ENCODE measurements at regions not wholly inside any gene's neighbourhood (a gene's known extent, or its start where the extent isn't known, plus 50 kb on each side); places are given as distances from the start of the nearest gene placed in this dataset.

DNA sequence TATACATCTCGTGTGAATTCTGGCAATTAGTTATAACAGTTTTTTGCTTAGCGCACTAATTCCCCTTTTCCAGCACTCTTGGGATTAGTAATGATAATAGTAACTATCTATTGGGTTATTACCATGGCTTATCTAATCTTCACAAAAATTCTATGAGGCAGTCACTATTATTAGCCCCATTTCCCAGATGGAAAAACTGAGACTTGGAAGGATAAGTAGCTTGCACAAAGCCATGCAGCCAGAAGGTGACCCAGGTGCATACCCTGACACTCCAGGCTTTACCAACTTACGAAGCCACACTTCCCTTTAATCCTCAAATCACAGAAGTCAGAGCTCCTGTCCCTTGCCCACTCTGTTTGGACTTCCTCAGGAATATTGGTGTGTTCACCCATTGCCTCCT is 156.8 kb downstream of the CYP26B1 start:
- H3K27me3 ChIP-seq (ENCODE audit: control insufficient read depth, insufficient read depth, low read length) = no peaks in the 10 kb centered on the region
- TF ChIP-seq, protein P1, sequence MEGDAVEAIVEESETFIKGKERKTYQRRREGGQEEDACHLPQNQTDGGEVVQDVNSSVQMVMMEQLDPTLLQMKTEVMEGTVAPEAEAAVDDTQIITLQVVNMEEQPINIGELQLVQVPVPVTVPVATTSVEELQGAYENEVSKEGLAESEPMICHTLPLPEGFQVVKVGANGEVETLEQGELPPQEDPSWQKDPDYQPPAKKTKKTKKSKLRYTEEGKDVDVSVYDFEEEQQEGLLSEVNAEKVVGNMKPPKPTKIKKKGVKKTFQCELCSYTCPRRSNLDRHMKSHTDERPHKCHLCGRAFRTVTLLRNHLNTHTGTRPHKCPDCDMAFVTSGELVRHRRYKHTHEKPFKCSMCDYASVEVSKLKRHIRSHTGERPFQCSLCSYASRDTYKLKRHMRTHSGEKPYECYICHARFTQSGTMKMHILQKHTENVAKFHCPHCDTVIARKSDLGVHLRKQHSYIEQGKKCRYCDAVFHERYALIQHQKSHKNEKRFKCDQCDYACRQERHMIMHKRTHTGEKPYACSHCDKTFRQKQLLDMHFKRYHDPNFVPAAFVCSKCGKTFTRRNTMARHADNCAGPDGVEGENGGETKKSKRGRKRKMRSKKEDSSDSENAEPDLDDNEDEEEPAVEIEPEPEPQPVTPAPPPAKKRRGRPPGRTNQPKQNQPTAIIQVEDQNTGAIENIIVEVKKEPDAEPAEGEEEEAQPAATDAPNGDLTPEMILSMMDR (IDR thresholded peaks at IDR 0.05; ENCODE audit: insufficient read depth, low read length, poor library complexity, severe bottlenecking) = no peak
- no peak overlapping the region for H3K4me3 ChIP-seq (ENCODE audit: low read depth, low read length)
- no peaks in the 10 kb centered on the region for H3K36me3 ChIP-seq (ENCODE audit: control insufficient read depth, insufficient read depth, low read length)
- no peak for DNase-seq (ENCODE audit: low read depth)

DNA sequence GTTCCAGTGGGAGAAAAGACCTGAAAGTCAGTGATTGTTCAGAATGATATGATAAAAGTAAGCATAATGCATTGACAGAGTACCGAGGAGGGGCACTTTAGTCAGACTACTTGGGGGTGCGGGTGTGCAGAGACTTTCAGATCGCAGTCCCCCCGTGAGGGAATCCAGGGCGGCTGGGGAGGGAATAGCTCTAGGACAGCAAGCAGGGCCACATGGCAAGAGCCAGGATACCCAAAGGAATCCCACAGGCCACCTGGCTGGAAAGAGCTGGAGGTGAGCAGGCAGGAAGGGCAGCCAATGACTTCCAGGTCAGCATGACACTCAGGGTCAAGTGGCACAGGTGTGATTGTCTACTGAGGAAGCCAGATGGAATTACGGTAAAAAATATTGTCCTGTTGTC is 157.5 kb downstream of the CYP26B1 start:
- H3K4me3 ChIP-seq (ENCODE audit: low read depth, low read length) = no peak overlapping the region
- TF ChIP-seq, protein P1 (IDR thresholded peaks at IDR 0.05; ENCODE audit: insufficient read depth, low read length, poor library complexity, severe bottlenecking) = no peak
- no peaks in the 10 kb centered on the region for H3K36me3 ChIP-seq (ENCODE audit: control insufficient read depth, insufficient read depth, low read length)
- H3K27me3 ChIP-seq (ENCODE audit: control insufficient read depth, insufficient read depth, low read length) = no peaks in the 10 kb centered on the region
- no peak for DNase-seq (ENCODE audit: low read depth)

DNA sequence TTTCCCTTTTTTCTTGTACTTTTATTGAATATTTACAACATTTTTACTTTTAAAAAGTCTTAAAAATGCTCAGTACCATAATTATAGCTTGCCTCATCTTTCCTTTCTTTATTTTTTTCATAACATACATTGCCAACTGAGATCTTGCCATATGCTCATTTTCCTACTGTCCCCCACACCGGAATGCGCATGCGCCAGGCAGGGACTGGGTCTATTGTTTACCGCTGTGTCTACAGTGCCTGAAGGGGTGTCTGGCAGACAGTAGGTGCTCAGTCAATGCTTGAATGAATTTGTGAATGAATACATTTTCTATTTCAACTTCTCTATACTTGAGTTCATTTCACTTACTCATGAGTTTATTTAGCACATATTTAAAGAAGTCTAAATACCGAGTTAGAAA is 158.0 kb downstream of the CYP26B1 start:
- no peak overlapping the region for H3K4me3 ChIP-seq (ENCODE audit: low read depth, low read length)
- H3K36me3 ChIP-seq (ENCODE audit: control insufficient read depth, insufficient read depth, low read length) = no peaks in the 10 kb centered on the region
- DNase-seq (ENCODE audit: low read depth) = no peak
- TF ChIP-seq, protein P1 (IDR thresholded peaks at IDR 0.05; ENCODE audit: insufficient read depth, low read length, poor library complexity, severe bottlenecking) = no peak
- H3K27me3 ChIP-seq (ENCODE audit: control insufficient read depth, insufficient read depth, low read length) = no peaks in the 10 kb centered on the region

DNA sequence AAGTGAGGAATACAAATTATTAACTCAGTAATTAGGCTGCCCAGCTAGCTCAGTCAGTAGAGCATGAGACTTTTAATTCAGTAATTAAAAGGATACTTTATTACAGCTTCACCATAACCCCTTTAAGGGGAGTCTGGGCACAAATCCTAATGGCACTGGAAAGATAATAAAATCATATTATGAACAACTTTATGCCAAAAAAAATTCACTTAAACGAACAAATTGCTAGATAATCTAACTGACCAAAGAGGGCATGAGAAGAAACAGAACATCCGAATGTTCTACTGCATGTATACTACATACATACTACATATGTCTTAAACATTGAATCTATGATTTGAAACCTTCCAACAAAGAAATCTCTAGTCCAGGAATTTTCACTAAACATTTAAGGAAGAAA is 159.5 kb downstream of the CYP26B1 start:
- TF ChIP-seq, protein P1 (IDR thresholded peaks at IDR 0.05; ENCODE audit: insufficient read depth, low read length, poor library complexity, severe bottlenecking) = no peak
- Histone ChIP-seq H3K27me3 (ENCODE audit: control insufficient read depth, insufficient read depth, low read length) (no peaks in the 10 kb centered on the region), H3K36me3 (ENCODE audit: control insufficient read depth, insufficient read depth, low read length) (no peaks in the 10 kb centered on the region), H3K4me3 (ENCODE audit: low read depth, low read length) (no peak overlapping the region)
- no peak for DNase-seq (ENCODE audit: low read depth)

DNA sequence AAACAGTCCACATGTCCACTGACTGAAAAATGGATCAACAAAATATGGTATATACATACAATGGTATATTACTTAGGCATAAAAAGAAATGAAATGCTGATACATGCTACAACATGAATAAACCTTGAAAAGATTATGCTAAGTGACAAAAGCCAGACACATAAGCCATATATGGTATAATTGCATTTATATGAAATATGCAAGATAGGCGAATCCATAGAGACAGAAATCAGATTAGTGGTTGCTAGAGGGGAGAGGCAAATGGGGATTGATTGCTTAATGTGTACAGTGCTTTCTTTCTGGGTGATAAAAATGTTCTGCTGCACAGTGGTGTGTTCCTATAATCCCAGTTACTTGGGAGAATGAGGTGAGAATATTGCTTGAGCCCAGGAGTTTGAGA is 171.0 kb downstream of the CYP26B1 start:
- Histone ChIP-seq H3K36me3 (ENCODE audit: control insufficient read depth, insufficient read depth, low read length) (no peaks in the 10 kb centered on the region), H3K4me3 (ENCODE audit: low read depth, low read length) (no peak overlapping the region), H3K27me3 (ENCODE audit: control insufficient read depth, insufficient read depth, low read length) (peaks cover 4% of the 10 kb centered on the region)
- TF ChIP-seq, protein P1 (IDR thresholded peaks at IDR 0.05; ENCODE audit: insufficient read depth, low read length, poor library complexity, severe bottlenecking) = no peak
- DNase-seq (ENCODE audit: low read depth) = no peak

DNA sequence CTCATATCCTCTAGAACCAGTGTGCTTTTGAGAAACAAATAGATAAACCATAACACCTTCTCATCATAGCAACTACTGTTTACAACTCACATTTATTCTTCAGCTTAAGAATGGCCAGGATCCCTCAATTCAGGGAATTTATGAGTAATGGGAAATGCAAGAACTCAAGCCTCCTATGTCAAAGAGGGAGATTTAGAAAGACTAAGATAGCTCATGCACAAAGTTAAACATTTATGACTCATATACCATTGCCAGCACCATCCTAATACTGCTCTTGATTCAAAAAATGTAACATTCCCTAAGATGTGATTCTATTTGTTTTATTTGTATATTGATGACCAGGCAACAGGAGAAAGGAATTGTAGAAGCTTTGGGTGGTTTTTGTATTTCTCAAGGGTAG is 172.8 kb downstream of the CYP26B1 start:
- TF ChIP-seq, protein P1 (IDR thresholded peaks at IDR 0.05; ENCODE audit: insufficient read depth, low read length, poor library complexity, severe bottlenecking) = no peak
- Histone ChIP-seq H3K36me3 (ENCODE audit: control insufficient read depth, insufficient read depth, low read length) (no peaks in the 10 kb centered on the region), H3K27me3 (ENCODE audit: control insufficient read depth, insufficient read depth, low read length) (peaks cover 5% of the 10 kb centered on the region), H3K4me3 (ENCODE audit: low read depth, low read length) (no peak overlapping the region)
- DNase-seq (ENCODE audit: low read depth) = no peak
